C4-2B (cell line): ENCODE measurements at regions not wholly inside any gene's neighbourhood (a gene's known extent, or its start where the extent isn't known, plus 50 kb on each side); places are given as distances from the start of the nearest gene placed in this dataset.

ENCODE experiments used
- CTCF ChIP-seq: fragments of 450-650 bp; conservative IDR thresholded peaks from 2 replicates; pipeline ENCODE4 v1.5.1; 2017; ENCODE audit warnings: mild to moderate bottlenecking
- ZFX ChIP-seq: fragments of 450-650 bp; IDR thresholded peaks from 2 replicates; pipeline ENCODE4 v1.6.1; 2017

GRCh38 chr2:60347781-60348180 is 205.7 kb downstream of the BCL11A start:
- TF ChIP-seq CTCF (no peak), ZFX (no peak)
